Liver (tissue), 3 donors: ENCODE measurements at regions not wholly inside any gene's neighbourhood (a gene's known extent, or its start where the extent isn't known, plus 50 kb on each side); places are given as distances from the start of the nearest gene placed in this dataset.

Experiments used
- ATF3 ChIP-seq: IDR thresholded peaks from 2 replicates; pipeline ENCODE4 v1.6.1; 2016; ENCODE audit warnings: antibody characterized with exemption
- HNF4G ChIP-seq: IDR thresholded peaks from 2 replicates; pipeline ENCODE4 v1.6.1; 2016; ENCODE audit warnings: antibody characterized with exemption
- JUND ChIP-seq, 2 donors: IDR thresholded peaks; 2 replicates each; pipeline ENCODE4 v1.6.1; 2016; ENCODE audit warnings: antibody characterized with exemption in 2 of 2
- MAX ChIP-seq: IDR thresholded peaks from 2 replicates; pipeline ENCODE4 v1.6.1; 2016; ENCODE audit warnings: antibody characterized with exemption
- RXRA ChIP-seq, 2 donors: IDR thresholded peaks; 2 replicates each; pipeline ENCODE4 v1.6.1; 2017 to 2018; ENCODE audit warnings: antibody characterized with exemption in 2 of 2, mild to moderate bottlenecking in 1 of 2
- TAF1 ChIP-seq: conservative IDR thresholded peaks from 2 replicates; pipeline ENCODE4 v1.6.1; 2016; ENCODE audit warnings: antibody characterized with exemption, mild to moderate bottlenecking
- YY1 ChIP-seq: IDR thresholded peaks from 2 replicates; pipeline ENCODE4 v1.6.1; 2016; ENCODE audit warnings: antibody characterized with exemption, mild to moderate bottlenecking
- TF ChIP-seq, protein P1 (sequence below): fragments of 150-350 bp; IDR thresholded peaks from 2 replicates; pipeline ENCODE4 v1.5.1; 2017; ENCODE audit warnings: improper control_type of control experiment, low read depth, low read length; ENCODE audit not compliant: missing input control
- TF ChIP-seq, protein P2 (sequence below): IDR thresholded peaks from 2 replicates; pipeline ENCODE4 v1.6.1; 2016; ENCODE audit warnings: antibody characterized with exemption, mild to moderate bottlenecking
- donor health status: healthy.
- donor health status: healthy.

DNA sequence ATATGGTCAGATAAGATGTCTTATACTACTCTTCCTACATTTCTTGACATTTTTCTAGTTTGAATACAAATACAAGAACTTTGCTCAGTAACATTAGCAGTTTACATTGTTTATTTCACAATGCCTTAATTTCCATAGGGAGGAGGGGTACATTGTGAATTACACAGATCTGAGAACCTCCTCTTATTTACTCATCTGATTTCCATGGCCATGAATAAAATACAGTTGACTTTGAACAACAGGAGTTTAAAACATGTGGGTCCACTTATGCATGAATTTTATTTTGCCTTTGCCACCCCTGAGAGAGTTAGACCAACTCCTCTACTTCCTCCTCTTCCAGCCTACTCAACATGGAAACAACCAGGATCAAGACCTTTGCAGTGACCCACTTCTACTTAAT, 67.7 kb downstream of the MGST1 start:
- TF ChIP-seq ATF3 (no peak), YY1 (no peak), HNF4G (no peak), MAX (no peak), RXRA (IDR thresholded peaks at IDR 0.05) (no peak), TAF1 (no peak), JUND (IDR thresholded peaks at IDR 0.05) (no peak)
- TF ChIP-seq, protein P1, sequence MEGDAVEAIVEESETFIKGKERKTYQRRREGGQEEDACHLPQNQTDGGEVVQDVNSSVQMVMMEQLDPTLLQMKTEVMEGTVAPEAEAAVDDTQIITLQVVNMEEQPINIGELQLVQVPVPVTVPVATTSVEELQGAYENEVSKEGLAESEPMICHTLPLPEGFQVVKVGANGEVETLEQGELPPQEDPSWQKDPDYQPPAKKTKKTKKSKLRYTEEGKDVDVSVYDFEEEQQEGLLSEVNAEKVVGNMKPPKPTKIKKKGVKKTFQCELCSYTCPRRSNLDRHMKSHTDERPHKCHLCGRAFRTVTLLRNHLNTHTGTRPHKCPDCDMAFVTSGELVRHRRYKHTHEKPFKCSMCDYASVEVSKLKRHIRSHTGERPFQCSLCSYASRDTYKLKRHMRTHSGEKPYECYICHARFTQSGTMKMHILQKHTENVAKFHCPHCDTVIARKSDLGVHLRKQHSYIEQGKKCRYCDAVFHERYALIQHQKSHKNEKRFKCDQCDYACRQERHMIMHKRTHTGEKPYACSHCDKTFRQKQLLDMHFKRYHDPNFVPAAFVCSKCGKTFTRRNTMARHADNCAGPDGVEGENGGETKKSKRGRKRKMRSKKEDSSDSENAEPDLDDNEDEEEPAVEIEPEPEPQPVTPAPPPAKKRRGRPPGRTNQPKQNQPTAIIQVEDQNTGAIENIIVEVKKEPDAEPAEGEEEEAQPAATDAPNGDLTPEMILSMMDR, result no peak
- TF ChIP-seq, protein P2, sequence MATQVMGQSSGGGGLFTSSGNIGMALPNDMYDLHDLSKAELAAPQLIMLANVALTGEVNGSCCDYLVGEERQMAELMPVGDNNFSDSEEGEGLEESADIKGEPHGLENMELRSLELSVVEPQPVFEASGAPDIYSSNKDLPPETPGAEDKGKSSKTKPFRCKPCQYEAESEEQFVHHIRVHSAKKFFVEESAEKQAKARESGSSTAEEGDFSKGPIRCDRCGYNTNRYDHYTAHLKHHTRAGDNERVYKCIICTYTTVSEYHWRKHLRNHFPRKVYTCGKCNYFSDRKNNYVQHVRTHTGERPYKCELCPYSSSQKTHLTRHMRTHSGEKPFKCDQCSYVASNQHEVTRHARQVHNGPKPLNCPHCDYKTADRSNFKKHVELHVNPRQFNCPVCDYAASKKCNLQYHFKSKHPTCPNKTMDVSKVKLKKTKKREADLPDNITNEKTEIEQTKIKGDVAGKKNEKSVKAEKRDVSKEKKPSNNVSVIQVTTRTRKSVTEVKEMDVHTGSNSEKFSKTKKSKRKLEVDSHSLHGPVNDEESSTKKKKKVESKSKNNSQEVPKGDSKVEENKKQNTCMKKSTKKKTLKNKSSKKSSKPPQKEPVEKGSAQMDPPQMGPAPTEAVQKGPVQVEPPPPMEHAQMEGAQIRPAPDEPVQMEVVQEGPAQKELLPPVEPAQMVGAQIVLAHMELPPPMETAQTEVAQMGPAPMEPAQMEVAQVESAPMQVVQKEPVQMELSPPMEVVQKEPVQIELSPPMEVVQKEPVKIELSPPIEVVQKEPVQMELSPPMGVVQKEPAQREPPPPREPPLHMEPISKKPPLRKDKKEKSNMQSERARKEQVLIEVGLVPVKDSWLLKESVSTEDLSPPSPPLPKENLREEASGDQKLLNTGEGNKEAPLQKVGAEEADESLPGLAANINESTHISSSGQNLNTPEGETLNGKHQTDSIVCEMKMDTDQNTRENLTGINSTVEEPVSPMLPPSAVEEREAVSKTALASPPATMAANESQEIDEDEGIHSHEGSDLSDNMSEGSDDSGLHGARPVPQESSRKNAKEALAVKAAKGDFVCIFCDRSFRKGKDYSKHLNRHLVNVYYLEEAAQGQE, result no peak
